Heart left ventricle (tissue), 16 donors: ENCODE measurements at regions not wholly inside any gene's neighbourhood (a gene's known extent, or its start where the extent isn't known, plus 50 kb on each side); places are given as distances from the start of the nearest gene placed in this dataset.
"Not testable (repeated sequence)": the region's sequence is repeated elsewhere in the genome, so short reads cannot be mapped to it uniquely, and the experiment has no call there.

Experiments used
- ATAC-seq, 4 donors: fragments of 200-7000 bp; cut with Tn5 transposase; one replicate each; pipeline ENCODE4 v1.9.1; 2020 to 2022; ENCODE audit warnings: moderate library complexity in 4 of 4, mild to moderate bottlenecking in 3 of 4, moderate number of reproducible peaks in 1 of 4
- DNase-seq, 5 donors: peaks; one replicate each; pipeline ENCODE4 v3.0.0-alpha.2; 2020
- H3K27ac ChIP-seq, 12 donors: fragments of 200-600 bp; sonication (generic) in 4 of 12; one replicate each; pipeline versions ENCODE4 v1.5.0 to v1.8.0; 2016 to 2022; ENCODE audit warnings: mild to moderate bottlenecking in 2 of 12
- H3K27me3 ChIP-seq, 9 donors: fragments of 200-600 bp; sonication (generic) in 2 of 9; one replicate each; pipeline versions ENCODE4 v1.5.1 to v1.8.0; 2016 to 2022; ENCODE audit warnings: mild to moderate bottlenecking in 3 of 9
- H3K36me3 ChIP-seq, 9 donors: fragments of 200-600 bp; sonication (generic) in 2 of 9; one replicate each; pipeline versions ENCODE4 v1.5.0 to v1.8.0; 2018 to 2022; ENCODE audit warnings: mild to moderate bottlenecking in 2 of 9
- H3K4me1 ChIP-seq, 12 donors: fragments of 200-600 bp; sonication (generic) in 4 of 12; one replicate each; pipeline versions ENCODE4 v1.5.0 to v1.8.0; 2016 to 2022; ENCODE audit warnings: mild to moderate bottlenecking in 3 of 12
- H3K4me3 ChIP-seq, 12 donors: fragments of 200-600 bp; sonication (generic) in 4 of 12; one replicate each; pipeline versions ENCODE4 v1.5.0 to v1.8.0; 2017 to 2022; ENCODE audit warnings: mild to moderate bottlenecking in 9 of 12, moderate library complexity in 4 of 12
- H3K9me3 ChIP-seq, 12 donors: fragments of 200-600 bp; sonication (generic) in 4 of 12; one replicate each; pipeline versions ENCODE4 v1.5.0 to v1.8.0; 2016 to 2022; ENCODE audit warnings: mild to moderate bottlenecking in 1 of 12
- CTCF ChIP-seq, 12 donors: fragments of 200-600 bp; sonication (generic) in 4 of 12; IDR thresholded peaks; one replicate each; pipeline versions ENCODE4 v1.5.0 to v1.8.0; 2018 to 2022; ENCODE audit warnings: antibody characterized with exemption in 12 of 12, mild to moderate bottlenecking in 5 of 12
- POLR2A ChIP-seq, 2 donors: fragments of 450-650 bp; IDR thresholded peaks; one replicate each; pipeline ENCODE4 v1.6.1; 2017; ENCODE audit warnings: antibody characterized with exemption in 2 of 2, mild to moderate bottlenecking in 2 of 2, moderate library complexity in 2 of 2
- WGBS, 4 donors: extraction: QIAGEN DNeasy Blood & Tissue Kit in 2 of 4; methylation state at CpG; one replicate each; pipeline versions ENCODE4 v1.1.5 to v1.1.7; 2013 to 2018; 5-methylcytosine and 5-hydroxymethylcytosine counted together
- intact Hi-C, 10 donors: fragments of 100-400 bp; cut with DNase I; formaldehyde crosslinking; loops; one replicate each; pipeline versions ENCODE4 v1.11.1 to v1.14.2; 2022
- donor health status: ischemic (EF 13 %, LVEDD 7.1; RV severe dilation, severe dysfunction).
- donor health status: healthy with polysubstance abuse.
- donor health status: DM: no; HTN: yes; CAD: no.
- donor health status: DM: no; HTN: no; CAD: no.
- donor health status: ischemic (EF 25% LVEDD 6.9; RV normal size, moderate dysfunction).
- donor health status: ischemic (EF 25% LVEDD 5.7; RV mildly dilated, moderate dysfunction).
- donor health status: healthy.
- donor health status: DM: yes; HTN: yes; CAD: no.
- donor health status: ischemic (EF 35%, LVEDD 5.7; RV mildly dilated, moderate dysfunction).
- donor health status: nonischemic (EF 11% LVEDD 7.7; RV severe dilation, severe dysfunction).
- donor health status: DM: yes; HTN: yes; CAD: no.
- donor health status: PGD.
- donor health status: ischemic (EF 29% LVEDD 5.4; RV normal size, mild dysfunction).
- donor health status: nonischemic (EF 23%, LVEDD 6.1; RV moderate dilation, normal function).

GRCh38 chr3:176615826-176616225 lies 581.5 kb downstream of the TBL1XR1 start:
- H3K4me1 ChIP-seq, result no peaks in the 10 kb centered on the region
- no peak overlapping the region for H3K27ac ChIP-seq
- no peaks in the 10 kb centered on the region for H3K27me3 ChIP-seq
- no peaks in the 10 kb centered on the region for H3K36me3 ChIP-seq
- H3K9me3 ChIP-seq, result no peaks in the 10 kb centered on the region
- H3K4me3 ChIP-seq, result no peak overlapping the region
- intact Hi-C loops, result no loop called here
- TF ChIP-seq CTCF (IDR thresholded peaks at IDR 0.05), result no peak
- TF ChIP-seq POLR2A (IDR thresholded peaks at IDR 0.05), result no peak
- no peak for DNase-seq
- no peak for ATAC-seq

- Histone ChIP-seq H3K9me3 (no peaks in the 10 kb centered on the region), H3K27me3 (no peaks in the 10 kb centered on the region), H3K4me1 (no peaks in the 10 kb centered on the region), H3K36me3 (no peaks in the 10 kb centered on the region), H3K27ac (no peak overlapping the region), H3K4me3 (no peak overlapping the region)
- 56 to 68% (median 62%) methylated on average over 1 of the region's 1 CpG for WGBS, 4 donors
- DNase-seq, result no peak
- intact Hi-C loops, result no loop called here
- no peak for TF ChIP-seq CTCF (IDR thresholded peaks at IDR 0.05)
- no peak for TF ChIP-seq POLR2A (IDR thresholded peaks at IDR 0.05)
- no peak for ATAC-seq
Measured at GRCh38 chr3:176611703-176612102, 585.6 kb downstream of the TBL1XR1 start.

GRCh38 chr3:176609361-176609760 lies 587.9 kb downstream of the TBL1XR1 start:
- no peaks in the 10 kb centered on the region for H3K4me1 ChIP-seq
- 72 to 91% (median 90%) methylated on average over 5 of the region's 5 CpGs for WGBS, 4 donors
- no peaks in the 10 kb centered on the region for H3K9me3 ChIP-seq
- no peaks in the 10 kb centered on the region for H3K36me3 ChIP-seq
- H3K27me3 ChIP-seq, result no peaks in the 10 kb centered on the region
- no peak overlapping the region for H3K4me3 ChIP-seq
- no peak for ATAC-seq
- H3K27ac ChIP-seq, result no peak overlapping the region
- TF ChIP-seq POLR2A (IDR thresholded peaks at IDR 0.05) (no peak), CTCF (IDR thresholded peaks at IDR 0.05) (no peak)
- intact Hi-C loops, result no loop called here
- DNase-seq, result no peak

GRCh38 chr3:176605553-176605952 lies 591.7 kb downstream of the TBL1XR1 start:
- H3K4me1 ChIP-seq, H3K36me3 ChIP-seq, H3K27ac ChIP-seq, DNase-seq, H3K9me3 ChIP-seq, H3K4me3 ChIP-seq, intact Hi-C loops, ATAC-seq, H3K27me3 ChIP-seq: not testable (repeated sequence)
- WGBS, 4 donors, result 88 to 94% (median 93%) methylated on average over 2 of the region's 2 CpGs

GRCh38 chr3:176595307-176595706 lies 602.0 kb downstream of the TBL1XR1 start:
- DNase-seq (no peak), ATAC-seq (no peak)
- intact Hi-C loops, result no loop called here
- Histone ChIP-seq H3K9me3 (no peaks in the 10 kb centered on the region), H3K4me1 (no peaks in the 10 kb centered on the region), H3K4me3 (no peak overlapping the region), H3K36me3 (no peaks in the 10 kb centered on the region), H3K27me3 (no peaks in the 10 kb centered on the region), H3K27ac (no peak overlapping the region)
- no peak for TF ChIP-seq POLR2A (IDR thresholded peaks at IDR 0.05)
